GM10248 (cell line): ENCODE measurements at regions not wholly inside any gene's neighbourhood (a gene's known extent, or its start where the extent isn't known, plus 50 kb on each side); places are given as distances from the start of the nearest gene placed in this dataset.

Source experiments
- CTCF ChIA-PET: fragments of 300-600 bp; sonication (Branson Sonifier 250); formaldehyde crosslinking; extraction: SDS; loops from one replicate; lab custom pipeline; 2021; ENCODE audit warnings: antibody characterized with exemption; lab: Yijun Ruan, JAX
- POLR2A ChIA-PET: fragments of 350-650 bp; sonication (Branson Sonifier 250); formaldehyde crosslinking; extraction: SDS; loops from one replicate; lab custom pipeline; 2020; ENCODE audit warnings: antibody characterized with exemption; lab: Yijun Ruan, JAX
- DNase-seq: peaks from one replicate; pipeline ENCODE4 v3.0.0; 2012; ENCODE audit errors: extremely low spot score
- CTCF ChIP-seq: IDR thresholded peaks from 2 replicates; pipeline ENCODE4 v1.5.1; 2012; ENCODE audit warnings: mild to moderate bottlenecking, low read depth; ENCODE audit errors: extremely low read depth, missing control alignments, control extremely low read depth

GRCh38 chr12:42828836-42829235, 239.3 kb upstream of the PRICKLE1 start:
- DNase-seq = no peak
- TF ChIP-seq CTCF = no peak
- ChIA-PET CTCF (no interaction called here), POLR2A (no interaction called here)

- ChIA-PET POLR2A (no interaction called here), CTCF (interaction anchor here (1.9 kb wide), 1 partner anchor 12 kb away, joined by 5 read pairs; no protein-coding TSS in a partner anchor)
- no peak for TF ChIP-seq CTCF
- no peak for DNase-seq
Measured at GRCh38 chr12:42824327-42824726, 234.8 kb upstream of the PRICKLE1 start.

- ChIA-PET POLR2A (no interaction called here), CTCF (interaction anchor here (1.9 kb wide), 1 partner anchor 12 kb away, joined by 5 read pairs; no protein-coding TSS in a partner anchor)
- DNase-seq = no peak
- TF ChIP-seq CTCF = no peak
Measured at GRCh38 chr12:42823679-42824078, 234.1 kb upstream of the PRICKLE1 start.

GRCh38 chr12:42819846-42820245, 230.3 kb upstream of the PRICKLE1 start:
- POLR2A ChIA-PET = no interaction called here

GRCh38 chr12:42815068-42815467, 225.5 kb upstream of the PRICKLE1 start:
- ChIA-PET POLR2A (no interaction called here), CTCF (no interaction called here)
- no peak for DNase-seq
- no peak for TF ChIP-seq CTCF

More at GRCh38 chr12:42819846-42820245, 230.3 kb upstream of the PRICKLE1 start:
- no peak for TF ChIP-seq CTCF
- CTCF ChIA-PET = no interaction called here
- no peak for DNase-seq

- ChIA-PET POLR2A (no interaction called here), CTCF (no interaction called here)
- TF ChIP-seq CTCF = no peak
- DNase-seq = no peak
Measured at GRCh38 chr12:42812871-42813270, 223.3 kb upstream of the PRICKLE1 start.

- CTCF ChIA-PET = interaction anchor here (1.4 kb wide), 2 partner anchors 12 to 22 kb away, joined by 4 to 5 read pairs; no protein-coding TSS in a partner anchor
- TF ChIP-seq CTCF = no peak
- DNase-seq = no peak
- POLR2A ChIA-PET = no interaction called here
Measured at GRCh38 chr12:42812086-42812485, 222.5 kb upstream of the PRICKLE1 start.
